Gastrocnemius medialis (tissue), 4 donors: ENCODE measurements at regions not wholly inside any gene's neighbourhood (a gene's known extent, or its start where the extent isn't known, plus 50 kb on each side); places are given as distances from the start of the nearest gene placed in this dataset.

Source experiments
- ATAC-seq, 2 donors: fragments of 150-250 bp; one replicate each; pipeline ENCODE4 v1.9.1; 2016
- DNase-seq, 2 donors: peaks; one replicate each; pipeline ENCODE4 v3.0.0-alpha.2; 2019
- H3K27ac ChIP-seq, 4 donors: fragments of 200-600 bp; sonication (generic); 1 replicate in 1 of 4; 2 replicates in 3 of 4; pipeline ENCODE4 v1.5.1; 2016 to 2018; ENCODE audit warnings: mild to moderate bottlenecking in 2 of 4, moderate library complexity in 1 of 4
- H3K27me3 ChIP-seq, 3 donors: fragments of 200-600 bp; sonication (generic) in 2 of 3; 1 replicate in 1 of 3; 2 replicates in 2 of 3; pipeline versions ENCODE4 v1.5.1 to v1.6.0; 2016 to 2019; ENCODE audit warnings: mild to moderate bottlenecking in 1 of 3, moderate library complexity in 1 of 3
- H3K36me3 ChIP-seq, 2 donors: fragments of 200-600 bp; sonication (generic) in 1 of 2; one replicate each; pipeline ENCODE4 v1.5.1; 2017 to 2018
- H3K4me1 ChIP-seq, 2 donors: fragments of 200-600 bp; sonication (generic) in 1 of 2; one replicate each; pipeline ENCODE4 v1.5.1; 2016 to 2017; ENCODE audit warnings: mild to moderate bottlenecking in 2 of 2
- H3K4me3 ChIP-seq, 4 donors: fragments of 200-600 bp; sonication (generic) in 3 of 4; 1 replicate in 1 of 4; 2 replicates in 3 of 4; pipeline ENCODE4 v1.5.1; 2016 to 2019; ENCODE audit warnings: mild to moderate bottlenecking in 2 of 4
- H3K9me3 ChIP-seq, 3 donors: fragments of 200-600 bp; sonication (generic) in 2 of 3; 1 replicate in 1 of 3; 2 replicates in 2 of 3; pipeline ENCODE4 v1.5.1; 2016 to 2019
- POLR2A ChIP-seq, 2 donors: fragments of 450-650 bp; IDR thresholded peaks; one replicate each; pipeline ENCODE4 v1.6.1; 2017; ENCODE audit warnings: antibody characterized with exemption in 2 of 2, mild to moderate bottlenecking in 2 of 2, moderate library complexity in 2 of 2
- in situ Hi-C, 4 donors: fragments of 200-750 bp; cut with MboI; loops; one replicate each; pipeline versions ENCODE4 v1.15.0 to v1.8.0; 2017; ENCODE audit warnings: low sequenced_read_pairs in 4 of 4
- intact Hi-C: fragments of 100-400 bp; cut with DNase I; formaldehyde crosslinking; loops from one replicate; pipeline ENCODE4 v1.15.1; 2023; ENCODE audit warnings: low total_unique reads
- TF ChIP-seq, protein P1 (sequence below), 5 experiments: fragments of 450-650 bp in 3 of 5; fragments of 200-600 bp in 2 of 5; sonication (generic) in 2 of 5; IDR thresholded peaks in 4 of 5; conservative IDR thresholded peaks in 1 of 5; 1 replicate in 4 of 5; 2 replicates in 1 of 5; pipeline ENCODE4 v1.5.1; 2016 to 2019; ENCODE audit warnings: antibody characterized with exemption in 5 of 5, mild to moderate bottlenecking in 3 of 5, moderate library complexity in 3 of 5

DNA sequence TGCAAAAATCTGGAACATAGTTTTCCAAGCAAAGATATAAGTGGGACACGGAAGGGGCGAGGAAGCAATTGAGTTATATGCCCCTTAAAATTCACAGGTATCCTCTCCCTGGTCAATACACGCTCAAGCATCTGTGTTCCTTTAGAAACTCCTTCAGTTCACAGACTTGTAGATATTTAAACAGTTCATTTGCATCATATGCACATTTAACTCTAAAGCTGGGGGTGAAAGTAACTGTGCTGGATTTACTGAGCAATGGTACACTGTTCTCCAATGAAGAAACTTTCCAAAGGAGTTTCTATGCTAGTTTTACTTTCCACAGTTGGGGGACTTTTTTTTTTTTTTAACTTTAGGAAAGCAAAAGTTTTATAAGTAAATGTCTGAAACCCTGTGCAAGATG is 293.0 kb upstream of the TNP1 start:
- intact Hi-C loops: no loop called here
- Histone ChIP-seq H3K4me1 (peaks cover 4 to 15% of the 10 kb centered on the region in 2 donors), H3K27me3 (no peaks in the 10 kb centered on the region), H3K9me3 (no peaks in the 10 kb centered on the region), H3K27ac (no peak overlapping the region), H3K4me3 (no peak overlapping the region), H3K36me3 (no peaks in the 10 kb centered on the region)
- ATAC-seq (no peak), DNase-seq (no peak)
- in situ Hi-C loops: loop anchor here in 2 of 4 donors (25.0 kb wide), 3 partner anchors 359 to 641 kb away; no protein-coding TSS in a partner anchor
- no peak for TF ChIP-seq POLR2A (IDR thresholded peaks at IDR 0.05)
- TF ChIP-seq, protein P1, sequence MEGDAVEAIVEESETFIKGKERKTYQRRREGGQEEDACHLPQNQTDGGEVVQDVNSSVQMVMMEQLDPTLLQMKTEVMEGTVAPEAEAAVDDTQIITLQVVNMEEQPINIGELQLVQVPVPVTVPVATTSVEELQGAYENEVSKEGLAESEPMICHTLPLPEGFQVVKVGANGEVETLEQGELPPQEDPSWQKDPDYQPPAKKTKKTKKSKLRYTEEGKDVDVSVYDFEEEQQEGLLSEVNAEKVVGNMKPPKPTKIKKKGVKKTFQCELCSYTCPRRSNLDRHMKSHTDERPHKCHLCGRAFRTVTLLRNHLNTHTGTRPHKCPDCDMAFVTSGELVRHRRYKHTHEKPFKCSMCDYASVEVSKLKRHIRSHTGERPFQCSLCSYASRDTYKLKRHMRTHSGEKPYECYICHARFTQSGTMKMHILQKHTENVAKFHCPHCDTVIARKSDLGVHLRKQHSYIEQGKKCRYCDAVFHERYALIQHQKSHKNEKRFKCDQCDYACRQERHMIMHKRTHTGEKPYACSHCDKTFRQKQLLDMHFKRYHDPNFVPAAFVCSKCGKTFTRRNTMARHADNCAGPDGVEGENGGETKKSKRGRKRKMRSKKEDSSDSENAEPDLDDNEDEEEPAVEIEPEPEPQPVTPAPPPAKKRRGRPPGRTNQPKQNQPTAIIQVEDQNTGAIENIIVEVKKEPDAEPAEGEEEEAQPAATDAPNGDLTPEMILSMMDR (IDR thresholded peaks at IDR 0.05 in 4 of 5, conservative IDR thresholded peaks at IDR 0.05 in 1 of 5): no peak

DNA sequence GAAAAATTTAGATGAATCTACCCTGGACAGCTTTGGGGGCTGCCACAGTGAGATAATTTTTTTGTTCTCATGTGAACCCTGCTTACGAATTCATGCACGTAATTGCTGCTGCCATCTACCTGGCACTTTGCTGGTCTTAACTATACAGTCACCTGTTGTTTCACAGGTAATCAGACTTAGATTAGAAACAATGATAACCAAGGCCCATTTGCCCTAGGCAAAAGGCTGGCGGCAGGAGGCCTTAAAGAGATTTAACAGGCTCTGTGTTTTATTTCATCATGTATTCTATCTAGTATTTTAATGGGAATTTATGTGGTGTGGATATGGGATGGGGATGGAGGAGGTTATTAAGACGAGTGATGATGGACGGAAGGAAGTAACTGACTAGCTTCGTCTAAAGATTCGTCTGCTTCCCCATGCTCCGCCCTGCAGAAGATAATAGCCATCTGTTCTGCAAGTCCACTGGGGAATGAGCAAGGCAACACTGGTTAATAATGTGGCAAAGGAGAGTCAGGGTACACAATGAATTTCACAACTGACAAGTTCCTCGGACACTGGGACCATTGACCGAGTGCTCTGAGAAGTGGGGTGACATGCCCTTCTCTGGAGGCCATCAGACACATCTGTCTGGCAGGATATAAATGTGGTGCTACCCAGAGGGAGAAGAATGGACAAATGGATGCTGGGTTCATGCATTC is 291.8 kb upstream of the TNP1 start:
- Histone ChIP-seq H3K27me3 (no peaks in the 10 kb centered on the region), H3K27ac (no peak overlapping the region), H3K4me1 (peaks cover 0 to 4% of the 10 kb centered on the region in 2 donors), H3K9me3 (no peaks in the 10 kb centered on the region), H3K4me3 (no peak overlapping the region), H3K36me3 (no peaks in the 10 kb centered on the region)
- in situ Hi-C loops (loop anchor here in 2 of 4 donors (25.0 kb wide), 3 partner anchors 361 to 639 kb away; no protein-coding TSS in a partner anchor), intact Hi-C loops (no loop called here)
- DNase-seq (no peak), ATAC-seq (no peak)
- TF ChIP-seq POLR2A (IDR thresholded peaks at IDR 0.05): no peak
- TF ChIP-seq, protein P1 (IDR thresholded peaks at IDR 0.05 in 4 of 5, conservative IDR thresholded peaks at IDR 0.05 in 1 of 5): no peak

DNA sequence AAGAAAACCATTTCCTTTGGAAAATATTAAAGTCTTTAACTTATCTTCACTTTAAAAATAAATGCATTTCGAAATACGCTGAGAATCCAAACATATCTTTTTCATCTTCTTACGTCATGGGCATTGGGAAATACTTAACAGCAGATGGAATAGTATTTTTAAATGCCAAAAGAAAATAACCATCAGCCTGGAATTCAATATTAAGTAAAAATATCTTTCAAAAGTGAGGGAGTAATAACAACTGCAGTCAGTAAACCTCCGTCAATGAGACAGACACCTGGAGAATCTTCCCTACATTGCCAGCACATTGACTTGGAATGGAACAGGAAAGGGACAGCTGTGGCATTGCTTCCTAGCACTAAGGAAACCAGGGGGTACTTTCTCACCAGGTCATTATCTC is 290.4 kb upstream of the TNP1 start:
- Histone ChIP-seq H3K36me3 (no peaks in the 10 kb centered on the region), H3K4me3 (no peak overlapping the region), H3K27ac (no peak overlapping the region), H3K27me3 (no peaks in the 10 kb centered on the region), H3K4me1 (no peaks in the 10 kb centered on the region), H3K9me3 (no peaks in the 10 kb centered on the region)
- ATAC-seq: no peak
- in situ Hi-C loops: loop anchor here in 2 of 4 donors (25.0 kb wide), 3 partner anchors 362 to 638 kb away; no protein-coding TSS in a partner anchor
- intact Hi-C loops: no loop called here
- TF ChIP-seq, protein P1 (IDR thresholded peaks at IDR 0.05 in 4 of 5, conservative IDR thresholded peaks at IDR 0.05 in 1 of 5): no peak
- TF ChIP-seq POLR2A (IDR thresholded peaks at IDR 0.05): no peak
- DNase-seq: no peak

DNA sequence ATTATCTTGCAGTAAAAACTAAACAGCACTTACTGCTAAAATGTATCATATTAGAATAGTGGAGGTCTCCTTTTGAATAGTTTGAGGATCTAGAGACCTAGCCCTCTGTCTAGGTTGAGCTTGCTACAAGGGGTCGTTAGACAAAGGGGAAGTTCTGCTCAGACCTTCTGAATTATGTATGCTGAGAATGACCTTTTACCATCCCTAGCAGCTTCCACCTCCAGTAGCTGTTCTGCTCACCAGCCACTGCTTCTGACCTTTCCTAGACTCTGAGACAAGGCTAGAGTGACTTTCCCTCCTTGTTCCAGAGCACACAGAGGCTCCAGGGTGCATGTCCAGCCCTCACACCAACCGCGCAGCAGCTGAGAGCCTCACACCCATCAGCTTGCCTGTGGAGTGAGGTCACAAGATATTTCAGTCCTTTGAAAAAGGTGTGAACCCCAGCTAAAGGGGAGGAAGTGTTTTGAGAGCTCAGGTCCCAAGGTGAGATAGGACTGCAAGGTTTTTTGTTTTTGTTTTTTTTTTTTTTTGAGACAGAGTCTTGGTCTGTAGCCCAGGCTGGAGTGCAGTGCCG is 289.3 kb upstream of the TNP1 start:
- H3K27ac ChIP-seq: no peak overlapping the region
- H3K4me1 ChIP-seq: no peaks in the 10 kb centered on the region
- TF ChIP-seq, protein P1 (IDR thresholded peaks at IDR 0.05 in 4 of 5, conservative IDR thresholded peaks at IDR 0.05 in 1 of 5): no peak
- TF ChIP-seq POLR2A (IDR thresholded peaks at IDR 0.05): no peak
- DNase-seq (no peak), ATAC-seq (no peak)
- no peaks in the 10 kb centered on the region for H3K36me3 ChIP-seq
- H3K9me3 ChIP-seq: no peaks in the 10 kb centered on the region
- intact Hi-C loops (no loop called here), in situ Hi-C loops (no loop called here)
- H3K4me3 ChIP-seq: no peak overlapping the region
- no peaks in the 10 kb centered on the region for H3K27me3 ChIP-seq
